ENCODE measurements at regions not wholly inside any gene's neighbourhood (a gene's known extent, or its start where the extent isn't known, plus 50 kb on each side); places are given as distances from the start of the nearest gene placed in this dataset.

DNA sequence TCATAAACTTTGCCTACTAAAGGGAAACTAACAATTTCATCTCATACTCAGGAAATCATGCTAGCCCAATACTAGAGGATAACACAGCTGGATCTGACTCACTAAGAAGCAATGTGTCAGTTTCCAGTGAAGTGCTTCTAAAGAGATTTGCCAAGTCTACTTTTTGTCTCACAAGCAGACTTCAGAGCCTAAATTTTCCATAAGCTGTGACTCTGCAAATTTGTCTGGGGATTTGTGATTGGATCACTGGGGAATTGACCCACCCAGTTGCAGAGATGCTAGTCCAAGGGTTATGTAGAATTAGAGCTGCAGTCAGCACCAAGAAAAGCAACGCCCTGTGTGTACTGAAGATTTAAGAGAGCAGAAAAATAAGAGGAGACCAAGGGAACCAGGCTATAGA is 647.1 kb downstream of the NTRK3 start:
- TF ChIP-seq CTCF (conservative IDR thresholded peaks at IDR 0.05) (no peak), ZFX (IDR thresholded peaks at IDR 0.05) (no peak)

Data from C4-2B (cell line).